ENCODE measurements at regions not wholly inside any gene's neighbourhood (a gene's known extent, or its start where the extent isn't known, plus 50 kb on each side); places are given as distances from the start of the nearest gene placed in this dataset.
"Not testable (repeated sequence)": the region's sequence is repeated elsewhere in the genome, so short reads cannot be mapped to it uniquely, and the experiment has no call there.

DNA sequence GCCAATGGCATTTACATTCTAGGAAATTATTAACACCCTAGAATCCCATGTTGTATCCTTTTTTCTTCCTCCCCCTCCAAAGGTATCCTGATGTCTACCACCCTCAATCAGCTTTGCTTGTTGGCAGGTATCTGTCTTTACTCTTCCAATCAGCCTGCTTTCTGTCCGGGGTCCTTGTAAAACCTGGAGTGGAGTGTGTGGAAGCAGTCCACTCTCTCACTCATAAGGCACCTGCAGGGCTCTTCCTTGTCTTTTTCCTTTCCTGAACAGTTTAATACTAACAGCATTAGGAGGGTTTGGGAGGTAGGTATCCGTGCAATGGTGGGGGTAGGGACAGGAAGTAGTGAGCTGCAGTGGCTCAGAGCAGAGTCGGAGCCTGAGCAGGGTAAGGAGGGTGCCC lies 193.4 kb downstream of the BARX2 start:
- Histone ChIP-seq H3K9me3 (ENCODE audit: control insufficient read depth, low read length) (no peaks in the 10 kb centered on the region), H3K4me1 (ENCODE audit: control insufficient read depth, insufficient read depth, low read length) (no peaks in the 10 kb centered on the region), H3K36me3 (ENCODE audit: control insufficient read depth, insufficient read depth, low read length) (no peaks in the 10 kb centered on the region), H3K27me3 (ENCODE audit: control insufficient read depth, insufficient read depth, low read length) (no peaks in the 10 kb centered on the region), H3K9ac (ENCODE audit: low read length) (no peak overlapping the region), H3K4me3 (ENCODE audit: low read length) (no peak overlapping the region)

DNA sequence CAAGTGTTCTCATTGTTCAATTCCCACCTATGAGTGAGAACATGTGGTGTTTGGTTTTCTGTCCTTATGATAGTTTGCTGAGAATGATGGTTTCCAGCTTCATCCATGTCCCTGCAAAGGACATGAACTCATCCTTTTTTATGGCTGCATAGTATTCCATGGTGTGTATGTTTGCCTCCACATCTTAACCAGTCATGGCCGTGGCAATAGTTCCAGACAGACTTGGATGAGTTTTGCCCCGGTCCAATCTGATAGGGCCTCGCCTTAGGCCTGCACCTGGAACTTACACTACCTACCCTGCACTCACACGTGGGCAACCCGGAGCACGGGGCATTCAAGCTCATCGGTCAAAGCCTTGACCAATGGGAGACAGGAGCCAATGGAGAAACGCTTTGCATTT lies 197.0 kb downstream of the BARX2 start:
- H3K4me1 ChIP-seq (ENCODE audit: control insufficient read depth, insufficient read depth, low read length); H3K9me3 ChIP-seq (ENCODE audit: control insufficient read depth, low read length); H3K36me3 ChIP-seq (ENCODE audit: control insufficient read depth, insufficient read depth, low read length): not testable (repeated sequence)

DNA sequence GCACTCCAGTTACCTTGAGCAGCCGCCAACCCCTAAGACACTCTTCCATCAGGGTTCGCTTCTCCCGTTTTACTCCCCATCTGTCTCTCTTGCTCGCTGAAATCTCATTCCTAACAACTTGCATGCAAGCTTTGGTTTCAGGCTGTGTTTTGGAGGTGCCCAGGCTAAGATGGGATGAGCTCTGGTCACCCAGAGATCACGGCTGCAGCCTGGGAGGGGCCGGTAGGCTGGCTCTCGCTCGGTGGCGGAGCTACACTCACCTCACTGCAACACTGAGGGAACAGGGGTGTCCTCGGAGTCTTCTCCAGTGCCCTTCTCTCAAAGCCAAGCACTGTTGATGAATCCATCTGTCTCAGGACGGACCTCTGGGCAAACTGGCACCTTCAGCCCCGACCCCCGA lies 197.5 kb downstream of the BARX2 start:
- H3K27me3 ChIP-seq (ENCODE audit: control insufficient read depth, insufficient read depth, low read length), result no peaks in the 10 kb centered on the region
- no peaks in the 10 kb centered on the region for H3K4me1 ChIP-seq (ENCODE audit: control insufficient read depth, insufficient read depth, low read length)
- H3K9me3 ChIP-seq (ENCODE audit: control insufficient read depth, low read length), result no peaks in the 10 kb centered on the region
- no peaks in the 10 kb centered on the region for H3K36me3 ChIP-seq (ENCODE audit: control insufficient read depth, insufficient read depth, low read length)
- H3K9ac ChIP-seq (ENCODE audit: low read length), result no peak overlapping the region
- no peak overlapping the region for H3K4me3 ChIP-seq (ENCODE audit: low read length)

More for the DNA sequence above, 197.0 kb downstream of the BARX2 start:
- not testable (repeated sequence) for H3K4me3 ChIP-seq (ENCODE audit: low read length); H3K27me3 ChIP-seq (ENCODE audit: control insufficient read depth, insufficient read depth, low read length); H3K9ac ChIP-seq (ENCODE audit: low read length)

DNA sequence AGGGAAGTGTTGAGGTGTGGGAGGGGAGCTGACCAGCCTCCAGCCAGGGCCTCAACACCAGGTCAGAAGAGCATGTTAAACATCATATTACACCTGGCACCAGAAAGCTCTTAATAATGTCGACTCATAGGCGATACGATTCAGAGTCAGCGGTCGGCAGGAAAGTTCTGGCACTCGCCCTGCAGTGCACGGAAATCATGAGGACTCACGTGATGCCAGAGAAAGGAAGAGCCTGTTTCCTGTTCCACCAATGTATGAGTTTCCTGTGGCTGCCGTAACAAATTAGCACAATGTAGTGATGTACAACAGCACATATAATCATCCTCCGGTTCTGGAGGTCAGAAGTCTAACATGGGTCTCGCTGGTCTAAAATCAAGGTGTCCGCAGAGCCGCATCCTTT lies 198.8 kb downstream of the BARX2 start:
- no peaks in the 10 kb centered on the region for H3K9me3 ChIP-seq (ENCODE audit: control insufficient read depth, low read length)
- H3K36me3 ChIP-seq (ENCODE audit: control insufficient read depth, insufficient read depth, low read length), result no peaks in the 10 kb centered on the region
- no peak overlapping the region for H3K4me3 ChIP-seq (ENCODE audit: low read length)

DNA sequence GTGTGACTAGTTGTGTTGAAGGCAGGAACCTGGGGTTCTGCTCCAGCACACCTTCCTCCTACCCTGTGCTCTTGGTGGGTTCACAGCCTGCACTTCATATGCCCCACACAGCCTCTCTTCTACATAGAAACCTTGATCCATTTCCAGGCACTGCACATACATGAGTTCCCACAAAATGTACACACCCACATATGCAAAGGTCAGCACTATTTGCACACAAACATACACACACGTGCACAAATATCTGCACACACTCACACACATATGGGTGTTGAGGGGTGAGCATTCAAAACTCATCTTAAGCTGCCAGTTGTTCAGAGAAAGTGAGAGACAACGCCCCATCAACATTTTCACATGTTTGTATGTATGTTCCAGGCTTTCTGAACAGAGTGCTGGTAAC lies 201.0 kb downstream of the BARX2 start:
- no peak overlapping the region for H3K4me3 ChIP-seq (ENCODE audit: low read length)
- no peak overlapping the region for H3K9ac ChIP-seq (ENCODE audit: low read length)
- no peaks in the 10 kb centered on the region for H3K36me3 ChIP-seq (ENCODE audit: control insufficient read depth, insufficient read depth, low read length)
- no peaks in the 10 kb centered on the region for H3K9me3 ChIP-seq (ENCODE audit: control insufficient read depth, low read length)
- no peaks in the 10 kb centered on the region for H3K4me1 ChIP-seq (ENCODE audit: control insufficient read depth, insufficient read depth, low read length)
- H3K27me3 ChIP-seq (ENCODE audit: control insufficient read depth, insufficient read depth, low read length), result no peaks in the 10 kb centered on the region

More for the DNA sequence above, 198.8 kb downstream of the BARX2 start:
- Histone ChIP-seq H3K4me1 (ENCODE audit: control insufficient read depth, insufficient read depth, low read length) (no peaks in the 10 kb centered on the region), H3K27me3 (ENCODE audit: control insufficient read depth, insufficient read depth, low read length) (no peaks in the 10 kb centered on the region), H3K9ac (ENCODE audit: low read length) (no peak overlapping the region)

DNA sequence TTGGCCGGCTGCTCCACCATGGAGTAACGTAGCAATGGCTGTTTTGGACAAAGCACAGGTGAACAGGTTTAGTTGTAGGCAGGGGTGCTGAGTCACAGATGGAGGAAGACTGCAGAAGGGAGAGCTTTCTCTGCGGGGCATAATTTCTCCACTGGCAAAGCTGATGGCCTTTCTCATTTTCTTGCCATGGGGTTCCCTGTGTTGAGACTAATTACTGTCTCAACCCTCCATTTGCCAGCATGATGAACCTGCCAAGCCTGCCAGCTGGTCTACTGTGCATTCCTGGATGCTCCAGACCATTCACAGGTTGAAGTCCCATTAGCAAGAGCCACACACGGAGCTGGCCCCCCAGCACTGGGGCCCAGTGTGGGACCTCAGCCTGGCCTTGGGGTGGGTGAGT lies 202.4 kb downstream of the BARX2 start:
- H3K9me3 ChIP-seq (ENCODE audit: control insufficient read depth, low read length), result no peaks in the 10 kb centered on the region
- H3K4me3 ChIP-seq (ENCODE audit: low read length), result no peak overlapping the region
- no peaks in the 10 kb centered on the region for H3K27me3 ChIP-seq (ENCODE audit: control insufficient read depth, insufficient read depth, low read length)
- H3K9ac ChIP-seq (ENCODE audit: low read length), result no peak overlapping the region
- no peaks in the 10 kb centered on the region for H3K36me3 ChIP-seq (ENCODE audit: control insufficient read depth, insufficient read depth, low read length)
- no peaks in the 10 kb centered on the region for H3K4me1 ChIP-seq (ENCODE audit: control insufficient read depth, insufficient read depth, low read length)

DNA sequence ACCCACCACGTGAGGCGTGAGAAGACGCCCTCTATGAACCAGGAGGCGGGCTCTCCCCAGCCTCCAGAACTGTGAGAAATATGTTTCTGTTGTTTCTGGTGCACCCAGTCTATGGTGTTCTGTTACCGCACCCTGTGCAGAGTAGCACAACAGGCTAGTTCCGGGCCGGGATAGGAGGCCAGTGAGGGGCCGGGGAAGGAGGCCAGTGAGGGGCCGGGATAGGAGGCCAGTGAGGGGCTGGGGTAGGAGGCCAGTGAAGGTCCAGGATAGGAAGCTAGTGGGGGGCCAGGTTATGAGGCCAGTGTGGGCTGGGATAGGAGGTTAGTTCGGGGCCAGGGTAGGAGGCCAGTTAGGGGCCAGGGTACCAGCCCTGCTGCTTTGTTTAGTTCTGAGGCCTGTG lies 204.6 kb downstream of the BARX2 start:
- Histone ChIP-seq H3K36me3 (ENCODE audit: control insufficient read depth, insufficient read depth, low read length) (no peaks in the 10 kb centered on the region), H3K9me3 (ENCODE audit: control insufficient read depth, low read length) (no peaks in the 10 kb centered on the region), H3K9ac (ENCODE audit: low read length) (no peak overlapping the region), H3K4me1 (ENCODE audit: control insufficient read depth, insufficient read depth, low read length) (no peaks in the 10 kb centered on the region), H3K4me3 (ENCODE audit: low read length) (no peak overlapping the region), H3K27me3 (ENCODE audit: control insufficient read depth, insufficient read depth, low read length) (no peaks in the 10 kb centered on the region)

DNA sequence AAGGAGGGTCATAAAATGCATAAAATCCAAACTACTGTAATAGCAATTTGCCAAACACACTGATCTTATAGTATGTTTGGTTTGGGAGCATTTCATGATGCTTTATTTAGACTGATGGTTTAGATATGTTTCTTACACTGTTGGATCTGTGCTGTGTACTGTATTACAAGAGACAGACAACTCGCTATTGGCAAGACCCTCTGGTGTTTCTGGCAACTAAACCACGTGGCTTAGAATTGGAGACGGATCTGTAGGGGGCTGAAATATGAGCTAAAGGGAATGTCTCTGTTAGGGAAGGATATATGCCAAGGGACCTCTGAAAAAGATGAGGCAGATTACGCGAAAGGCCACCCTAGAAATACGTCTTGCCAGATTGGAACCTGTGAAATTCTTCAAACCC lies 208.7 kb downstream of the BARX2 start:
- Histone ChIP-seq H3K4me3 (ENCODE audit: low read length) (no peak overlapping the region), H3K9me3 (ENCODE audit: control insufficient read depth, low read length) (no peaks in the 10 kb centered on the region), H3K4me1 (ENCODE audit: control insufficient read depth, insufficient read depth, low read length) (no peaks in the 10 kb centered on the region), H3K36me3 (ENCODE audit: control insufficient read depth, insufficient read depth, low read length) (no peaks in the 10 kb centered on the region), H3K9ac (ENCODE audit: low read length) (no peak overlapping the region), H3K27me3 (ENCODE audit: control insufficient read depth, insufficient read depth, low read length) (no peaks in the 10 kb centered on the region)

DNA sequence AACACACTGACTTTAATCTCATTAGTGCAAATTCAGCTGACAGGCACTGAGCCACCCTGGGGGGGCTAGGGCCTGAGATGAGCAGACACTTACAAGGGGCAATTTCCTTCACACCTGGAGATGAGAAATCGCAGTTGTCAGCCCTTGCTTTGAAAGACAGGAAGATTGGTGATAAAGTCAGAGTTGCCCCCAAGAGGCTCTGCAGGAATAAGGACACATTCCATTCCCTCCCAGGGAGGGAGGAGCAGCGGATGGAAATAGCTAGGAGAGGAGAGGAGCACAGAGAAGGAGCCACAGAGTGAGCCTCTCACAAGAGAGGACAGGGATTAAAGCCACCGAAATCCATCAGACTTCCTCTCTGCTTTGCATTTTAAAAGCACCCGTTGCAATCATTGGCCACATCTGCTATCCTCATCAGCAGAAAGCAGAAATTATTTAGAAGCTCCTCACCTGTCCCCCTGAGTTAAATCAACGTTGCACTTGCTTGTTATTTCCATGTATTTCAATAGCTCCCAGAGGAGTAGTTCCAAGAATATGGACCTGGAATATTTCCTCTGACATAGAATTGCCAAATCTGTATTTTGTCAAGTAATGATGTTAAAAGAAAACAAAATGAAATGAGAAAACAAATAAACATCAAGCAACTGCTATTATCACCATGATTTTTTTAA lies 213.7 kb downstream of the BARX2 start:
- Histone ChIP-seq H3K36me3 (ENCODE audit: control insufficient read depth, insufficient read depth, low read length) (no peaks in the 10 kb centered on the region), H3K9me3 (ENCODE audit: control insufficient read depth, low read length) (no peaks in the 10 kb centered on the region), H3K4me3 (ENCODE audit: low read length) (no peak overlapping the region), H3K4me1 (ENCODE audit: control insufficient read depth, insufficient read depth, low read length) (peaks cover 13% of the 10 kb centered on the region), H3K9ac (ENCODE audit: low read length) (no peak overlapping the region), H3K27me3 (ENCODE audit: control insufficient read depth, insufficient read depth, low read length) (no peaks in the 10 kb centered on the region)

DNA sequence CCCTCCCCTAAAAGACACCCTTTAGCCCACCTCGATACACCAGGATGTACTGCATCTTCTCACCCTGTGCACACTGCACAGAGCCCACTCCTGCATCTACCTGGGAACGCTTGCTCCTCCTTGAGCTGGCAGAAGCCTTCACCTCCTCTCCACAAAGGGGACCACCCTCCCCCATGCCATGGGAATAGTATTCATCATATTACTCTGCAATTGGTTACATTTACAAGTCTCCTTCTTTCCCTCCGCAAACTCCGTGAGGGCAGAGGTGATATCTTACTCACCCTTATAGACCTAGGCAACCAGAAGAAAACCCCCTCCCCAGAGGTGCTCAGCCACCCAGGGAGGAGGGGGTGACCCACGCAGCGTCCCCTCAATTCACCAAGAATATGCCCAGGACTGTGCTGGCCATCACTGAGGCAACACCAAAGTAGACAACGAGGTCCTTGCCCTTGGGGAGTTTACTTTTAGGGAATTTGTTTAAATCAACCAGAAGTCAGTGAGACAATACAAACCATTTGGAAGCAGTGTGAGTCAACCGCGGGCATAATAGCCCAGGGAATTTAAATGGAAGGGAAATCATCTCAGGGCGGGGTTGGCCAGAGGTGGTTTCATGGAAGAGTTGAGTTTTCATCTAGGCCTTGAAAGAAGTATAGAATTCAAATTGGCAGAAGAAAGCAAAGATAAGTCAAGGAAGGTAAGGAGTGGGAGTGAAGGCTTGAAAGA lies 214.5 kb downstream of the BARX2 start:
- H3K36me3 ChIP-seq (ENCODE audit: control insufficient read depth, insufficient read depth, low read length), result no peaks in the 10 kb centered on the region

DNA sequence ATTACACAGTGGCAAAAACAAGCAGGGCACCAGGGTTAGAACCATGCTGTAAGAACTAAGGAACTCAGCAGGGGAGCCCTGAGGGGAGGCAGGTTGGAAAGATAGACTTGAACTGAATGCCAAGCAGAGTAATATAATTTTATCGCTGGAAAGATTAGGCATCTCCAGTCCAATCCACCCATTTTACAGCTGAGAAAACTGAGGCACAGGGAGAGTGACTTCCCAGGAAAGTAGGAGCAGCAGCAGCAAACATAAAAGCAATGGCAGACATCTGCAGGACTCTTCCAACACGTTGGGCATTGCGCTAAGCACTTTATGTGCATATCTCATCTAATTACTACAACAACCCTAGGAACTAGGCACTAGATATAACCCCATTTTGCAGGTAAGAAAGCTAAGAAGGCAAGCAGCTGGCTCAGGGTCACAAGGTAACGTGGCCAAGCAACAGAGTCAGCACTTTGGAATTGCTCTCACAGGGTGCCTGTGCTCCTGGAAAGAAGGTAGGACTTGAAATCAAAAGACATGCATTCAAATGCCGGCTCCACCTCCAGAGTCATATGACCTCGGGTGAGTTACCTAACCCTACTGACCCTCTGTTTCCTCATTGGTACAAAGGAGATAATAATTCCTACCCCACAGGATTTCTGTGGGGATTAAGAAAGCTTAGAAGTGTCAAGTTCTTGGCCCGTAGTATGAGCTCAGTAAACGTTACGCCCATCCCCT lies 215.3 kb downstream of the BARX2 start:
- Histone ChIP-seq H3K9me3 (ENCODE audit: control insufficient read depth, low read length) (no peaks in the 10 kb centered on the region), H3K9ac (ENCODE audit: low read length) (no peak overlapping the region), H3K36me3 (ENCODE audit: control insufficient read depth, insufficient read depth, low read length) (no peaks in the 10 kb centered on the region), H3K4me3 (ENCODE audit: low read length) (no peak overlapping the region), H3K4me1 (ENCODE audit: control insufficient read depth, insufficient read depth, low read length) (peaks cover 13% of the 10 kb centered on the region), H3K27me3 (ENCODE audit: control insufficient read depth, insufficient read depth, low read length) (no peaks in the 10 kb centered on the region)

More for the DNA sequence above, 214.5 kb downstream of the BARX2 start:
- H3K9ac ChIP-seq (ENCODE audit: low read length), result no peak overlapping the region
- no peaks in the 10 kb centered on the region for H3K27me3 ChIP-seq (ENCODE audit: control insufficient read depth, insufficient read depth, low read length)
- H3K4me1 ChIP-seq (ENCODE audit: control insufficient read depth, insufficient read depth, low read length), result peaks cover 13% of the 10 kb centered on the region
- H3K9me3 ChIP-seq (ENCODE audit: control insufficient read depth, low read length), result no peaks in the 10 kb centered on the region
- no peak overlapping the region for H3K4me3 ChIP-seq (ENCODE audit: low read length)

DNA sequence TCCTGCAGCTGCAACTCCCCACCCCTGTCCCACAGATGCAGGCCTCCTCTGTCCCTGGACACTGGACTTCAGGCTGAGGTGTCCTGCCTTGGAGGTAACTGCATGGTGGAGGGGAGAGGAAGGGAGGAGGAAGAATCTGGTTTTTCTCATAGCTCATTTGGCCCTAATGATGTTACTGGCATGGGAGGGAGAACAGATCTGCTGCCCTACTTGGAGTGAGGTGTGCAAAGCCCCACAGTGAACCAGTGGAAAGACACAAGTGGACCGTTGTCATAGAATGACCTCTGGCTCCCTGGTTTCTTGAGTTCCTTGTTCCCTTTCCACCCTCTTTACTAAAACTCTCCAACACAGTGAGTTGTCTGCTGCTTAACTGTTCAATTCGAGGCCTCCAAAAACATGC lies 215.9 kb downstream of the BARX2 start:
- Histone ChIP-seq H3K4me1 (ENCODE audit: control insufficient read depth, insufficient read depth, low read length) (peaks cover 13% of the 10 kb centered on the region), H3K4me3 (ENCODE audit: low read length) (no peak overlapping the region), H3K9ac (ENCODE audit: low read length) (no peak overlapping the region), H3K27me3 (ENCODE audit: control insufficient read depth, insufficient read depth, low read length) (no peaks in the 10 kb centered on the region), H3K36me3 (ENCODE audit: control insufficient read depth, insufficient read depth, low read length) (no peaks in the 10 kb centered on the region), H3K9me3 (ENCODE audit: control insufficient read depth, low read length) (no peaks in the 10 kb centered on the region)

All from mucosa of stomach (tissue), 1 donor.